ENCODE measurements at regions not wholly inside any gene's neighbourhood (a gene's known extent, or its start where the extent isn't known, plus 50 kb on each side); places are given as distances from the start of the nearest gene placed in this dataset.
"Not testable (repeated sequence)": the region's sequence is repeated elsewhere in the genome, so short reads cannot be mapped to it uniquely, and the experiment has no call there.

GRCh38 chr19:29054886-29055675, 157.9 kb downstream of the UQCRFS1 start:
- DNase-seq (ENCODE audit: low spot score): peak; percentile 64

DNA sequence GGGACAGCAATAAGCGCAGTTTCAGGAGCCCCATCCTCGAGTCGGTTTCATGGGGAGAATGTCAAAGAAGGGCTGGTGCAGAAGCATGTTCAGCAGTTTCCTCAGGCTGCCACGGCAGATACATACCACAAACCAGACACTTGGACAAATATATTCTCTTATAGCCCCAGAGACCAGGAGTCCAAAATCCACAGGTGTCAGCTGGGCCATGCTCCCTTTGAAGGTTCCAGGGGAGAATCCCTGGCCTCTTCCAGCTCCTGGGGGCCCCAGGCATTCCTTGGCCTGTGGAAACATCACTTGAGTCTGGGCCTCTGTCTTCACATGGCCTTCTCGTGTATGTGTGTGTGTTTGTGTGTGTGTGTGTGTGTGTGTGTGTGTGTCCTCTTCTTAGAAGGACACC, 164.1 kb downstream of the UQCRFS1 start:
- DNase-seq (ENCODE audit: low spot score): peak; percentile 20

GRCh38 chr19:29045679-29046254, 167.2 kb downstream of the UQCRFS1 start:
- peak; percentile 3 for DNase-seq (ENCODE audit: low spot score)

DNA sequence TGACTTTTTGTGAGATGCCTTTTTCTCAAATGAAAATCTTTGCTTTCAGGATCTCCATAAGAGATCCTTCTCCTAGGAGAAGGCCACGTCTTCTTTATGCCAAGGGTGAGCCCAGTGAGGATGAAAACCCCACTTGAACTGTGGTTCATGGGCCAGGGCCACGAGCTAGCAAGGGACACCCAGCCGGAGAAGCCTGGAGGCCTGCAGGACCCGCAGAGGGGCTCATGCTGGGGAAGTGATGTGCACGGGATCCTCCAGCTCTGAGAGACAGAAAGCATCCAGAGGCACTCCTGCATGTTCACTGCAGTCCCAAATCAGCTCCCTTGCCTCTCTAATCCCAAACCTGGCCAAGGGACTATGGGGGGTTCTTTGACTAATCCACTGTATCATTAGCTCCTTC, 168.9 kb downstream of the UQCRFS1 start:
- DNase-seq (ENCODE audit: low spot score): peak; percentile 59

- DNase-seq (ENCODE audit: low spot score): no peak
Observed at GRCh38 chr19:29042450-29042849, 170.5 kb downstream of the UQCRFS1 start.

DNA sequence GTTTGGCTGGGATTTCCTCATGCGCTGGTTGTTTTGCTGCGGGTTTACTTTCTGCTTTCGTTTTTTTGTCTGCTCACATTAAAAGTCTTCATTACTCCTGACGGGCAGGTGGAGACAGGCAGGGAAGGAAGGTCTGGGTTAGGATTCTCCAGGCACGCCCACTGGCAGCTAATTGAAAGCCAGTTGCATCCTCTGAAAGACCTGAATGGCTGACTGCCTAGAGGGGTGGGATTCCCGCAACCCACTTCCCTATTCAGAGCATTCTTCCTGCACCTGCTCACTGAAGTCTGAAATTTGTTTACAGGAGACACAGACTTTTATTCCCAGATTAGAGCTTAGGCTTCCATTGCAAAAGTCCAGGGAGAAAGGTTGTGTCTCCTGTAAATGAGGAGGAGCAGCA, 172.0 kb downstream of the UQCRFS1 start:
- no peak for DNase-seq (ENCODE audit: low spot score)

DNA sequence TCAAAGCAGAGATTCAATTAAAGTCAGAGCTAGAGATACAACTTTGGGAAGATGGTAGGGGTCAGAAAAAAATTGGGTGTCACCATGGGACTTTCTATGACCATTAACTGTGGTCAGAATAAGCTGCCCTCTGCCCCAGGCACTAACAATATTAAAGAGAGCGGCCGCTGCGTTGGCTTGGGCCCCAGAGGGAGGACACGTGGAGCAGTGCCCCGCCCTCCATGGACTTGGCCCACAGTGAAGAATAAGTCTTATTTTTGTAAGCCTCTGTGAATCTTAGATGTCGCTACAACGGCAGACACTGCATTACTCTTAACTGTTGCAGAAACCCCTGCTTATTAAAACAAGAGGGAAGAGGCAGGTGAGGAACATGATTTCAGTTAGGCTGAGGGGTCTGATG, 172.7 kb downstream of the UQCRFS1 start:
- no peak for DNase-seq (ENCODE audit: low spot score)

- not testable (repeated sequence) for DNase-seq (ENCODE audit: low spot score)
Observed at GRCh38 chr19:29039036-29039435, 173.9 kb downstream of the UQCRFS1 start.

GRCh38 chr19:29031216-29031615, 181.7 kb downstream of the UQCRFS1 start:
- DNase-seq (ENCODE audit: low spot score): no peak

DNA sequence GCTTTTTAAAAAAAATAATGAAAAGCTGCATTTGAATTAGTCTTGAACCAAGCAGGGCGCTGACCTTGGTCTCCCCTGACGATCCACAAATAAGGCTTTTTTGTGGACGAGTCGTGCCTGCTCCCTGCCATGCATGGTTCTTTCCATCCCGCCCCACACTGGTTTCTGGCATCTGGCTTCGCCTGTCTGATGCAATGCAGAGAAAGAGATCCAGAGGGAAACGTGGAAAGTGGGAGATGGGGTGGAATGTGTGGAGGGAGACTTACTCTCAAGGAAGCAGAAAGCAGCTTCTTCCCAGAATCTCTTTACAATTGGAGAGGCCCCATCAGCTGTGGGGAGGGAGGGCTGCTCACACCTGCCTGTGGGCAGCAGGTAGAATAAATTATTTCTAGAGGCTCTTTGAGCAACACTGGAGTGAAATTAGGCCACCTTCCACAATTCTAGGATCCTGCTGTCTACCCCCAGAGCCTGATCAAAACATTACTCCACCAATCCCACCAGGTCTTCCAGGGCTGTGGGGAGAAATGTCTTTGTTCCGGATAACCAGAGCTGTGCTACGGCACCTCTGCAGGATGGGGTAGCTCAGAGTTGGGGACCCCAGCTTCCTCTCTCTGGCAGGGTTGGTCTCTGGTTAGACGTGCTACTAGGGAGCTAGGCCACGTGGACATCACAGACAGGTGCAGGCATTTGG, 183.5 kb downstream of the UQCRFS1 start:
- DNase-seq (ENCODE audit: low spot score): no peak

DNA sequence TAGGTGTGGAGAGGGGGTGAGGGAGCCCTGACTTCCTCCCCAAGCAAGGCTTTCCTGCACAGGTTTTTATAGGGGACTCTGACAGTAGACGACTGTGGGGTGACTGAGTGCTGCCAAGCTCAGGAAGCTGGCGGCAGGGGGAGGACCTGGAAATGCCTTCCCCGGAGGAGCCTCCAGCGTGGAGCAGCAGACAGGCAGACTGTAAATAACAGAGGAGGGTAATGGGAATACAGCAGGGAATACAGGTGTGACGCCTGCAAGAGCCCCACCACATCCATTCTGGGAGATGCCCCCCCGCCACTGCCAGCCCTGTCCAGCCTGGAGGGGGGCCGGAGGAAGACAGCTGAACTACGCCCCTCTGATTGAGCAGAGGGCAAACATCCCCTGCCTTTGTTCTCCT, 190.4 kb downstream of the UQCRFS1 start:
- no peak for DNase-seq (ENCODE audit: low spot score)

DNA sequence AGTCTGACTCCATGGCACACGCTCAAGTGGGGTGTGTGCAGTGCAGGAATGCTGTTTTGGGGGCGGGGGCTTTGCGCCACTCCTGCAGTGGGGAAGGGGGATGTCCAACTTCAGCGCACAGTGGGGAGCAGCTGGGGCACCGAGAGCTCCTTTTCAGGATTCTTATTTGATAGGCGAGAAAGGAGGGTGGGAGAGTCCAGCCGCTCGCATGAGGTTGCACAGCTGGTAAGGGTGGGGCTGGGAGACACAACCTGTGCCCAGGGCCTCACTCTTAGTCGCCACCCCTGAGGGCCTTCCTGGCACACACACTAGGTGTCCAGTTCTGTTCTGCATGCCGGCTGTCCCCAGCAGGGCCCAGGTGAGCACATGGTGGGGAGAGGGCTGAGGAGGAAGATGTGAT, 190.8 kb downstream of the UQCRFS1 start:
- no peak for DNase-seq (ENCODE audit: low spot score)

DNA sequence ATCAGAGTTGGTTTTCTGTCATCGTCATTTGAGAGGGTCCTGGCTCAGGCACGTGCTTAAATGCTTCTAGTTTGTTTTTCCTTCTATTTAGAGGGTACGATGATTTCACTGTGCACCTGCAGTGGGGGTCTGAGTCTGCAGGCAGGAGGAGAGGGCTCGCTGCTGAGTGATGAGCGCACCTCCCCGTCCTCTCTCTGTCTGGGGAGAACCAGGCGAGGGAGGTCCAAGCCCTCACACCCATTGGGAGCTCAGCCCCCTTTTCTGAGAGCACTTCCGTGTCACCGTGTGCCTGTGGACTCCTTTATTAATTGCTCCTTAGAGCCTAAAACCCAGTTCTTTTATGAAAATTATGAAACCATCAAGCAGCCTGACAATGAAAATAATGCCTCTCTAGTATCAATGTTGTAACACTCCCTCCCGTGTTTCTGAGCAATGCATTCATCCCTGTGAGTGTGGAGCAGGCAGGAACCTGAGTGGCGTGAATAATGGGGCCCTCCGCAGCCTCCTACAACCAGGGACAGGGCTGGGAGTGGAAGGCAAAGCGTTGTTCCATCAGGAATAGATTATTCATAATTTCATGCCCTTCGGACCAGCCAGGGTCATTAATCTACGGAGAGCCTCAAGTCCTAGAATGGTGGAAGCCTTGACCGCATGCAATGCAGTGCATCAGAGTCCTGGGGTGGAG, 191.6 kb downstream of the UQCRFS1 start:
- DNase-seq (ENCODE audit: low spot score): no peak

GRCh38 chr19:29019403-29019802, 193.5 kb downstream of the UQCRFS1 start:
- DNase-seq (ENCODE audit: low spot score): no peak

DNA sequence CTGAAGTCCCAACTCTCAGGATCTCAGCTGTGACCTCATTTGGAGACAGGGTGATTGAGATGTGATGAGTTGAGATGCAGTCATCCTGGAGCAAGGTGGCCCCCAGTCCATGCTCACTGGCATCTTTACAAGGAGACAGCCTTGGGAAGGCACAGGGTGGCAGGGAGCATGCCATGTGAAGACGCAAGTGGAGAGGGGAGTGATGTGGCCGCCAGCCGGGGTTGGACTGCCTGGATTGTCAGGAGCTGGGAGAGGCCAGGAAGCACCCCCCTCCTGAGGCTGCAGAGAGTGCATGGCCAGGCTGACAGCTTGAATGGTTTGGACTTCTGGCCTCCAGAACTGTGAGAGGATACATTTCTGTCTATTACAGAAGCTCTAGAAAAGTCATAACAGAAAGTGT, 194.4 kb downstream of the UQCRFS1 start:
- DNase-seq (ENCODE audit: low spot score): no peak

DNA sequence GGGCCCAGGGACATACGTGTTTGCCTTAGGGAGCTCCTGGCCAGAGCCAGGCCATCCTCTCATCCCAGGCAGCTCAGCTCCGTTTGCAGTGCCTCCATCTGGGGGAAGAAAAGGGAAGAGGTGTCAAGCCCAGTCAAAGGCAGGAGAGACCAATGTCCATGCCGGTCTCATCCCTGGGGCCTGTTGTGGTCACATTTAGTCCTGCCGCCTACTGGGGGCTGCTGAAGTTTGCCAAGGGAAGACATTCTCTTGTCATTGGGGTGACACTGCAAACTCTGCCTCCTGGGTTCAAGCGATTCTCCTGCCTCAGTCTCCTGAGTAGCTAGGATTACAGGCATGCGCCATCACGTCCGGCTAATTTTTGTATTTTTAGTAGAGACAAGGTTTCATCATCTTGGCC, 195.2 kb downstream of the UQCRFS1 start:
- peak; percentile 55 for DNase-seq (ENCODE audit: low spot score)

- peak; percentile 55 for DNase-seq (ENCODE audit: low spot score)
Observed at GRCh38 chr19:29016926-29017760, 195.8 kb downstream of the UQCRFS1 start.

DNA sequence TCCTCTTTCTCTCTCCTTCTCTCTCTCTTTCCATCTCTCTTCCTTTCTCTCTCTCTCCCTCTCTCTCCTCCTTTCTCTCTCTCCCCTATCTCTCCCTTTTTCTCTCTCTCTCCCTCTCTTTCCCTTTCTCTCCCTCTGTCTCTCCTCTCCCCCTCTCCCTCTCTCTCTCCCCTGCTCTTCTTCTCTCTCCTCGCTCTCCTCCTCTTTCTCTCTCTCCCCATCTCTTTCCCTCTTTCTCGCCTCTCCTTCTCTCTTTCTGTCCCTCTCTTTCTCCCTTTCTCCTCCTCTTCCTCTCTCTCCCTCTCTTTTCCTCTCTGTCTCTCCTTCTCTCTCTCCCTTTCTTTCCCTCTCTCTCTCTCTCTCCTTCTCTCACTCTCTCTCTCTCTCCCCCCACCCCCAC, 196.6 kb downstream of the UQCRFS1 start:
- DNase-seq (ENCODE audit: low spot score): no peak

DNA sequence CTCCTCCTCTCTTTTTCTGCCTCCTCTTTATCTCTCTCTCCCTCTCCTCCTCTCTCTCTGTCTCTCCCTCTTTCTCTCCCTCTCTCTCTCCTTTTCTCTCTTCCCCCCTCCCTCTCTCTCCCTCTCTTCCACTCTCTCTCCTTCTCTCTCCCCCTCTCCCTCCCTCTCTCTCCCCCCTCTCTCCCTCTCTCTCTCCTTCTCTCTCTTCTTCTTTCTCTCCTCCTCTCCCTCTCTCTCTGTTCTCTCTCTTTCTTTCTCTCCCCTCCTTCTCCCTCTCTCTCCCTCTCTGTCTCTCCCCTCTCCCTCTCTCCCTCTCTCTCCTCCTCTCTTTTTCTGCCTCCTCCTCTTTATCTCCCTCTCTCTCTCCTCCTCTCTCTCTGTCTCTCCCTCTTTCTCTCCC, 197.4 kb downstream of the UQCRFS1 start:
- DNase-seq (ENCODE audit: low spot score): no peak

DNA sequence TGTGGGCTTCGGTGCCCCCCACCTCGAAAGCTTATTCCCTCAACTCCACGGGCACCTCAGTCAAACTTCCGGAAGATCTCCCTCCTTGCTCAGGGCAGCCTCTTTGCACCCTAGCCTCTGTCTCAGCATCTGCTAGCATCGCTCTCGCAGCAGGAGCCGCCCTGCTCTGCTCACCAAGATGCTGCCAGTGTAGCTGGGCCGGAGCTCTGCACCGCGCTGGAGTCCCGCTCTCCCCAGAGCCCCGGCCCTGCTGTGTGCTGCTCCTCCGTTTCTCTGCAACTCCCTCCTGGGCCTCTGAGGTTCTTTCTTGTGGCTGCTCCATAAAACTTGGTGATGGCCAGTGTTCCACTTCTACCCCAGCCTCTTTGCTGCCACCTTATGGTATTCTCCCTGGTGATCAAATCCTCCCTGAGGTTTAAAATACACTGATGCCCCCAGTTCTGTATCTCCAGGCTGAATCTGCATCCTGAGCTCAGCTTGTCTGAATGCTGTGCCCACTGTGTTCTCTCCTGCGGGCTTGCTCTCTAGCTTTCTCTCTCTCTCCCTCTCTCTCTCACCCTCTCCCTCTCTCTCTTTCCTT, 198.0 kb downstream of the UQCRFS1 start:
- DNase-seq (ENCODE audit: low spot score): peak; percentile 71

- peak; percentile 76 for DNase-seq (ENCODE audit: low spot score)
Observed at GRCh38 chr19:29013988-29014387, 199.0 kb downstream of the UQCRFS1 start.
